ENCODE measurements at regions not wholly inside any gene's neighbourhood (a gene's known extent, or its start where the extent isn't known, plus 50 kb on each side); places are given as distances from the start of the nearest gene placed in this dataset.
"Not testable (repeated sequence)": the region's sequence is repeated elsewhere in the genome, so short reads cannot be mapped to it uniquely, and the experiment has no call there.

DNA sequence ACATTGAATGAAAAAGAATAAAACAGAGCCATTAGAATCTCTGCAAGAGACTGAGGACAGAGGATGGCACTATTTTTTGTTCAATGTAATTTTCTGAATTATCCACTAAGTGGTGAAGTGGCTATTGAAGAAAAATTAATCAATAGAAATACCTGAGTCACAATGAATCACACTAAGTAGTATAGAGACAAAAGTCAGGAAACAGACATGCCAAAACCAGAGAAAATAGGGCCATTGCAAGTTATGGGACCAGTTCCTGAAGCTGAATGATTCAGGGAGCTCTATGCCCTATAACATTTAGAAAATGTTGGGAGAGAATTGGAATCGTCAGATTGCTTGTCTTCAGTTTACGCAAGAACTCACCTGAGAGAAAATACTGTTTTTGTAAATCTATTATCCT lies 1103.2 kb upstream of the ALCAM start:
- FAIRE-seq, result no peak
- no peak for DNase-seq (ENCODE audit: low spot score in 2 of 2)

DNA sequence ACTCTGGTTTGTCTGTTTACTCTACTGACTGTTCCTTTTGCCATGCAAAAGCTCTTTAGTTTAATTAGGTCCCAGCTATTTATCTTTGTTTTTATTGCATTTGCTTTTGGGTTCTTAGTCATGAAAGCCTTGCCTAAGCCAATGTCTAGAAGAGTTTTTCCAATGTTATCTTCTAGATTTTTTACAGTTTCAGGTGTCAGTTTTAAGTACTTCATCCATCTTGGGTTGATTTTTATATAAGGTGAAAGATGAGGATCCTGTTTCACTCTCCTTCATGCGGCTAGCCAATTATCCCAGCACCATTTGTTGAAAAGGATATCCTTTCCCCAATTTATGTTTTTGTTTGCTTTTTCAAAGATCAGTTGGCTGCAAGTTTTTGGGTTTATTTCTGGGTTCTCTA lies 1100.5 kb upstream of the ALCAM start:
- DNase-seq (ENCODE audit: low spot score in 2 of 2); FAIRE-seq: not testable (repeated sequence)

DNA sequence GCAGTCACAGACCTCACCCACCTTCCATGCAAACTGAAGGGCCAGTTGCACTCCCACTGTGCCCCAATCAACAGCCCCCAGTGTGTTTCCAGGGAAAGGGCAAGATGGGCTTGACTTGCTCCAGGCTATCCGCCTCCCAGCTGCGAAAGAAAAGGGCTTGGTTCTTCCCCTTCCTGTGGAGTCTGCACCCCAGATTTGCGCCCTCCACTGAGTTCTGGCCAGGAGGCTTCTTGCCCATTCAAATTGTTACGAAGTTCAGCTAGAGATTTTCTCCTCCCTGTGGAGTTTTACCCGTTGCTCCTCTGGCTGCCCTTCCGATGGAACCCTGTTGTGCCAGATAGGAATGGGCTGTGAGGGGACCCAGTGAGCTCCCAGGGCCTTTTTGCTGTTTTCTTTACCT lies 1096.9 kb upstream of the ALCAM start:
- no peak for FAIRE-seq
- DNase-seq (ENCODE audit: low spot score in 2 of 2), result no peak

DNA sequence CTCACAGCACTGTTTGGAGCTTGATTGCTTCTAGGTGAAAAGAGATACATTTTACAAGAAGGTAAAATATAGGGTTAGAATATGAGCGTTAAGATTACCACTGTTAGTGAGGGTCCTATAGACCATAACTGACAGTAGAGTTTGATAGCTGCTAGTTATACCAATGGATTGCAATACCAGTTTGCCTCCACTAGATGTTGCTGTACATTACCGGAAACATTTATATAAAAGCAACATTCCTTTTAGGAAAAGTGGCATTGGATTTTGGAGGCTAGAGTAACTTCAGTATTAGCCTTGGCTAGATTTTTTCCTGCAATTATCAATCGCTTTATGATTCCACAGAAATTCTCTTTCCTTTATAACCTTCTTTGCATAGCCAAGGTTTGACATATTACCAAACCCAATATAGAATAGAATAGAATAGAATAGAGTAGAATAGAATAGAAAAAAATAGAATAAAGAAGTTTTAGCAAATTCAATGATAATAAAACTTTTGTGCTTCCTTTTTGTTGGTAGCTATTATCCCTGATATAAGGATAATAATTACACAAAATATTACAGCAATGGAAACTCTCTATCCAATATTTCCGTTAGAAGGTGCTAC lies 1093.6 kb upstream of the ALCAM start:
- FAIRE-seq (peak; percentile 62), DNase-seq (ENCODE audit: low spot score in 2 of 2) (peak in 1 of 2 donors; percentile 4)

DNA sequence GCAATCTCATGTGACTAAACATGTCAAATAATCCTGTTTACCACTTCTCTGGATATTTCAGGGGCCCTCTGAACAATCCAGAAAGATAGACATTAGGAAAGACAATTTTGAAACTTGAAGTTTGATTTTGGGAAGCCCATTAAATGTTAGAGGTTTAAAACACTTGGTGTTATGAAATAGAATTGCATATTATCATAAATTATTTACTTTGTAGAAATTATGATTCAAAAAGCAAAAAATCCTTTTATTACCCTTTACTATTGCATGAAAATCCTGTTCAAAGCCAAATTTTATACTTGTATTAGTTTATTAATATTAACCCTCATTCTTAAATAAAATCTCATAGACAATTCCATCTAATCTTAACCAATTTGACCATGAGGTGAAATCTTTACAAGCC lies 1091.5 kb upstream of the ALCAM start:
- no peak for FAIRE-seq
- no peak for DNase-seq (ENCODE audit: low spot score in 2 of 2)

DNA sequence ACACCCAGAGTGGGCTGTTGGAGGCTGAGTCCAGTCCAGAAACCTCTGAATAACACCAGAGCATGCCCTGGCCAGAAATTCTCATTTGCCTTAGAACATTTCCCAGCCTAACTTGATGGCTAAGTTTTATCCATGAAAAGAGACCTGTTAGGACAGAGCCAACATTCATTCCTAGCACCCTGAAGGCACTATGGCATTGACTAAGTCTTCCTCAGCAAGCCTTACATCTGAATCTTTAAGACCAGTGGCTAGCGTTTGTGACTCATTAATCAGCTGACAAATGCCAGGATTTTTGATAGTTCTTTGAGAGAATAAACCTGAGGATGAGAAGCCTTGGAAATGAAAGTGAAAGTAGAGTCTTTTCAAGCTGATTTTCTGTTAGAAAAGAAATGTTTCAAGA lies 1087.1 kb upstream of the ALCAM start:
- FAIRE-seq, result no peak
- DNase-seq (ENCODE audit: low spot score in 2 of 2), result no peak

DNA sequence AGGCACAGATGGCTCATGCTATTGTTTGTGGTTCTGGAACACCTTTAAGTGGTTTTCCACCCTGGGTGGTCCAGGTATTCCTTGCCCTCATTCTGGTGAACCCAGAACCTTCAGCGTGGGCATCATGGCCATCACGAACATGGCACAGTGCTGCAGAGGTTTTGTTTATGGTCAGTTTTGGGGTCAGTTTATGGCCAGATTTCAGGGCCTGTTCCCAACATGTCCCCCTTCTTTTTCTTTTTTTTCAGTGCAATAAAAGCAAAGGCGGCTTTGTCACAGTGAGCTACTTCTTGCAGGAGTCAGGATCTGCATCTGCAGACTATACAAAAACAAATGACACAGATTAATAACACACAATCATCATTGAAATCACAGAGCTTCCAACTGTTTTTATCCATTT lies 1085.0 kb upstream of the ALCAM start:
- DNase-seq (ENCODE audit: low spot score in 2 of 2) (no peak), FAIRE-seq (no peak)

DNA sequence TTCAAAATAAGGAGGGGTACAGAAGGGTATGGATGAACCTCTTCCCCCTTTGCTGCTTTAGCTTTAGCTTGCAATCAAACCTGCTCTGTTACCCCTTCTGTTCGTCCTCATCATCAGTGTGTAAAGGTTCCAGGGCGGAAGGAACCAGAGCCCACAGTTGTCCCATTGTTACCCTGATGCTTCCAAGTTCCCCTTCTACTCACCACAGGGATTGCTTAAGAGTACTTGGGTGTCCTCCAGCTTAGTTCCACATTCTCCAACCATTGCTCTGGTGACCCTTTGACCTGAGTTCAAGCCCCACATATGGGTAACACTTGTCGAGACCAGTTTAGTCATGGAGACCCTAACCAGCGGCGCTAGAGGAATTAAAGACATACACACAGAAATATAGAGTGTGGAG lies 1080.1 kb upstream of the ALCAM start:
- FAIRE-seq, result no peak
- DNase-seq (ENCODE audit: low spot score in 2 of 2), result no peak

DNA sequence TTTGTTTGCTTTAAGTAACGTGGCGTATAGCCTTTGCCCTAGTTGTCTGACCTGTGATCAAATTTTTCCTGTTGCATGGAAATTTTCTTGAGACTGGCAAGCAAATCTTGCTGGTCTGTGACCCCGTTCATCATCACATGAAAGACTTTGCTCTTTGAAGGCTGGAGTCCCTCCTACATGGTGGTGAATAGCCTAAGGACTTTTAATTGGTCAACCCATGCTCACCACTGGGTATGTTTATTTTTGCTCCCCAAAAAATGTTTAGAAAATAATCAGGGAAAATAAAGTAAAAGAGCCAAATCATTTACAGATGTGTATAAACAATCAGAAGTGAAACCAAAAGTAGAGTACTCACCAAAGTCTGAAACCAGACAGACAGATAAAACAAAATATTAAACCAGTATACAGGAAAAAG lies 1075.3 kb upstream of the ALCAM start:
- DNase-seq (ENCODE audit: low spot score in 2 of 2), result no peak
- FAIRE-seq, result no peak

DNA sequence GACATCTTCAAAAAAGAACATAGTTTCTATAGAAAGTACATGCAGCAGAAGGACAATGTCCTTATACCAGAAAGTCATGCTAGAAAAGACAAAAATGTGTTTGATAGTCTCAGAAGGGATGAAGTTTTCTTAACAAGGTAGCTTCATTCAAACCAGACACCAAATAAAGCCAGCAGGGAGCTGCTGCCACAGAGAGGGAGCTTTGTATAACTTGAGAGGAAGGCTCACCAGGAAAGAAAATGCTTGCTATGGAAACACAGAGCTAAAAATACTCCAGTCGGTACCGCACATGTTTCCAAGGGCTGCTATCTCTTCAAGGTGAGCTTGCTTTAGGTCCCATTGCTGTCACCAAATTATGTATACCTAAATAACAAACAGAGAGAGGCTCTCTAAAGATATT lies 1074.8 kb upstream of the ALCAM start:
- DNase-seq (ENCODE audit: low spot score in 2 of 2) (no peak), FAIRE-seq (no peak)

DNA sequence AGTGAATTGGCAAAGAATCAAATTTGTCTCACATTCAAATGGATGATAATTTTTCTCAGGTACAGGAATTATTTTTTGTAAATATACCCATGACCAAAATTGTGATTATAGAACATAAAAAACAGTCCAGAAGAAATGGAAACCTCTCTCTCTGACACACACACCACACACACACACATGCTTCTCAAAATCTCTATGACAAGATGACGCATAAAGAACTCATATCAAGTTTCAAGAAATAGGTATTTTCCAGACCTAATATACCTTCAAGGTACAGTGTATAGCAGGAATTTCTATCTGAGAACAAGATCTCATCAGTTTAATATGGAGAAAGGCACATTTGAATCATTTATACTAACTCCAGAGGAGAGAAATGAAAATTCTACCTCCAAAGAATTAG lies 1069.1 kb upstream of the ALCAM start:
- FAIRE-seq (no peak), DNase-seq (ENCODE audit: low spot score in 2 of 2) (no peak)

DNA sequence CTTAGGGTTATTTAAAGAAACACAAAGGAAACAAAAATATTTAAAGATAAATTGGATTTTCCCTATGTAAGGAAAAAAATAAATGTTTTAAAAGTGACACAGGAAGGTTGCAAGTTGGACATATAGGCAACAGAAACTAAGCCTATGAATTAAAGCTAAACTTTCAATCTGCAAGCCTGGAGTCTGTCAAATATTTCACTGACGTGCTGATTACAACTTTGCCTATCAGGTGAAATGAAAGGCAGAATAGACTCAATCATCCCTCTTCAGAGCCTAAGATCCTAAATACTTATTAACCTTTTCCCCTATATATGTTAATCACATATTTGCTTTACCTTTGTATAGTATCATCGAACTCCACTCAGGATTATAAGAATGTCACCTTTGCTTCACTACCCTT lies 1068.0 kb upstream of the ALCAM start:
- DNase-seq (ENCODE audit: low spot score in 2 of 2) (no peak), FAIRE-seq (no peak)

DNA sequence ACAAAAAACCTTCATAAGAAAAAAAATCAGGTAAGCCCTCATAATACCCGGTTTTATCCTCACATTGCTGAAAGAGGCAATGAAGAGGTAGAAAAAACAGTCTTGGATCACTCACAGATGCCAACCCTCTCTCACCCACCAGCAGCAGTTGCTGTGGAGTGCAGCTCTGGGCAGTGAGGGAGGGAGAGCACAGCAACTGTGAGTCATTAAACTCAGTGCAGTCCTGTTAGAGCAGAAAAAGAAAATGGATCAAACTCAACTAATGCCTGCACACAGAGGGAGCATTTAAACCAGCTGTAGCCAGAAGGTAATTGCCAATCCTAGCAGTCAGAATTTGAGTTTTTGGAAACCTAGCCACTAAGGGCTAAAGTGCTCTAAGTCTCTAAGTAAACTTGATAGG lies 1050.6 kb upstream of the ALCAM start:
- FAIRE-seq (no peak), DNase-seq (ENCODE audit: low spot score in 2 of 2) (no peak)

DNA sequence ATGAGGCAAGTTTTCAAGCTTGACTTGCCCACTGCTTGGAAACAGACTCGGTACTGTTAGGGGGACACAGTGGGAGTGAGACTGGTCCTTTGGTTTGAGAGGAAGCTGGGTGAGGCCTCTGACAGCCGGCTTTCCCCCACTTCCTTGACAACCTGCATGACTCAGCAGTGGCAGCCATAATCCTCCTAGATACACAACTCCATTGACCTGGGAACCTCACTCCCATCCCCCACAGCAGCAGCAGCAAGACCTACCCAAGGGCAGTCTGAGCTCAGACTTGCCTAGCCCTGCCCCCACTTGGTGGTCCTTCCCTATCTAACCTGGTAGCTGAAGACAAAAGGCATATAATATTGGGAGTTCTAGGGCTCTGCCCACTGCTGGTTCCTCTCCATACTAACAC lies 1043.5 kb upstream of the ALCAM start:
- DNase-seq (ENCODE audit: low spot score in 2 of 2) (no peak), FAIRE-seq (no peak)

DNA sequence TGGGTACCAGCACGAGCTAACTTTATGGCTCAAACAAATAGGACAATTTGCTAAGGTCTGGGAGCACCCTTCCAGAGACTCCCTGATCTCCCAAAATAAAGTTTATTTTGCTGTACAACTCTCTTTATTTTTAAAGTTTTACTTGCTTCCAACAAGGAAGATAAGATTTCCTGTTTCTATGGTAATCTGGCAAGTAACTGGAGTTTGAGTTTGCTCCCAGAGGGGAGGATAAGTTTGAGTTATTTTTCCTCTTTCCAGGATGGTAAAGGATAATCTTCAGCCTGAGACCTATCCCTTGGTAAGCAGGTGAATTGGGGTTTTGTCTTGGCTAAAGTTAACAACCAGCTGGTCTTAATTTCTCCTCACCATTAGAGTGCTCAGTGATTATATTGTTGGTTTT lies 1019.4 kb upstream of the ALCAM start:
- DNase-seq (ENCODE audit: low spot score in 2 of 2) (no peak), FAIRE-seq (no peak)

DNA sequence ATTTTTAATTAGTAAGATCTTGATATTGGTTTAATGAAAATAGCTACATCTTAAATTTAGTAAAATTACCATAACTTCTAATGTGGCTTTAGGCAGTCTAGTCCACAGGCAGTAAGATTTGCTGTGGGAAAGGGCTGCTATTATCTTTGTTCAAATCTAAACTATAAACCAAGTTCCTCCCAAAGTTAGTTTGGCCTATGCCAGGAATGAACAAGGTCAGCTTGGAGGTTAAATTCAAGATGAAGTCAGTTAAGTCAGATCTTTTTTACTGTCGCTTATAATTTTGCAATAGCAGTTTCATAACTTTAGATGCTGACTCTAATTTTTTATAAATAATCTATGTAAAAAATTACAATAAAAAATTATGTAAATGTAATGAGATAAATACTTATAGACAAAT lies 1016.9 kb upstream of the ALCAM start:
- DNase-seq (ENCODE audit: low spot score in 2 of 2) (no peak), FAIRE-seq (no peak)

DNA sequence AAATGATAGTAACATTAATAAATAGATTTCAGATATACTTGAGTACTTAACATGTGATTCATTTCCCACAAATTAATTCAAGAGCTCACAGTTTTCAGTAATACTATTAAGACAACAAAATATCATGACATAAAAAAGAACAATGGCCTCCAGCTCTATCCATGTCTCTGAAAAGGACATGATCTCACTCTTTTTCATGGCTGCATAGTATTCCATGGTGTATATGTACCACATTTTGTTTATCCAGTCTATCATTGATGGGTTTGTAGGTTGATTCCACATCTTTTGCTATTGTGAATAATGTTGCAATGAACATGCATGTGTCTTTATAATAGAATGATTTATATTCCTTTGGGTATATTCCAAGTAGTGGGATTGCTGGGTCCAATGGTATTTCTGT lies 1012.8 kb upstream of the ALCAM start:
- no peak for DNase-seq (ENCODE audit: low spot score in 2 of 2)
- FAIRE-seq, result no peak

DNA sequence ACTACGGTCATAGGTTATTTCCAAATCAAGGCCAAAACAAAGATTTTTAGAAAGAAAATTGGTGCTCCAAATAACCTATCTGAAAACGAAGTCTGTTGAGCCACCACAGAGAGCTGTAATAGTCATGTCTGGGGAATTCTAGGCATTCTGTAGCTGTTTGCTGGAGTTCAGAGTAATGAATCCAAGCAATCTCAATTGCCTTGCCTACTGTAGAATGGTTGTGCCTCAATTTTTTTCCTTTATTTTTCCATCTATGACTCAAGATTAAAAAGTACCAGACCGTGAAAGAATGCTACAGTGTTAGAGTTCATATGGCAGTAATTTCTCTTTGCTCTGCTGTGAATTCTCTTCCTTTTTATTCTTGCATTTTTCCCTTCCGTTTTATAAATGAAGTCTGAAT lies 1007.2 kb upstream of the ALCAM start:
- DNase-seq (ENCODE audit: low spot score in 2 of 2) (no peak), FAIRE-seq (no peak)

DNA sequence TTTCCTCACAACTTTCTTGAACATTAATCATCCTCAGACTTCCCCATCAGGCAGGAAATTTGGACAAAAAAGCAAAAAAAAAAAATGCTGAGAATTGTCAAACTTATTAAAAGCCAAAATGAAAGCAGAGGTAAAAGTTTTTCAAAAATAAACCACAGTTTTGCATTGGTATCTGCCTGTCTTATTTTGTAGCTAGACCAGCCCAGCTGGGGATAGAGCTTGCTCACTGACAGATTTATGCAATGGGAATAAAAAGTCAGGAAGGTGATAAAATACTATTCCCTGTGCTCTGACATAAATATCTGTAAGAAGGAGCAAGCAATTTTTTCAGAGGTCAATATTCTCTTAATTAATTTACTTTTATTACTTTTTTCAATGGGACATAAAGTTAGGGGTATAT lies 1006.7 kb upstream of the ALCAM start:
- DNase-seq (ENCODE audit: low spot score in 2 of 2) (no peak), FAIRE-seq (no peak)

DNA sequence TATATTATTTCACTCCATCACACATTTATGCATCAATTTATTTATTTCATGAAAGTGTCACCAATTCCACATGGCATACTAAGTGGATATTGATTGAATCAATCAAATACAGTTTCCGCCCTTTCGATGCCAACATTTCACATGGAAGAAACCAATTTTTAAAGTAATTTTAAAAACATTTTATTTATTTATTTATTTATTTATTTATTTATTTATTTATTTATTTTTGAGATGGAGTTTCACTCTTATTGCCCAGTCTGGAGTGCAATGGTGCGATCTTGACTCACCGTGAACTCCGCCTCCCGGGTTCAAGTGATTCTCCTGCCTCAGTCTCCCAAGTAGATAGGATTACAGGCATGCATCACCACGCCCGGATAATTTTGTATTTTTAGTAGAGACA lies 1005.0 kb upstream of the ALCAM start:
- DNase-seq (ENCODE audit: low spot score in 2 of 2); FAIRE-seq: not testable (repeated sequence)

DNA sequence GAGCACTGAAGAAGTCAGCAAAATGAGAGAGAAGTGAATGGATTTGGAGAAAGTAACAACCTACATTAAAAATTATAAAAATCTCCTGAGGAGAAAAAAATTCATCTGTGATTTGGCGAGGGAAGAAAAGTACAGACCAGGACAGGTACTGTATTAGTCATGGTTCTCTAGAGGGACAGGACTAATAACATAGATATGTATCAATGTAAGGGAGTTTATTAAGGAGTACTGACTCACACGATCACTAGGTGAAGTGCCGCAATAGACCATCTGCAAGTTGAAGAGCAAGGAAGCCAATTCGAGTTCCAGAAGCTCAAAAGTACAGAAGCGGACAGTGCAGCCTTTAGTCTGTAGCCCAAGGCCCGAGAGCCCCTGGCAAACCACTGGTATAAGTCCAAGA lies 1004.4 kb upstream of the ALCAM start:
- DNase-seq (ENCODE audit: low spot score in 2 of 2), result no peak
- FAIRE-seq, result no peak

DNA sequence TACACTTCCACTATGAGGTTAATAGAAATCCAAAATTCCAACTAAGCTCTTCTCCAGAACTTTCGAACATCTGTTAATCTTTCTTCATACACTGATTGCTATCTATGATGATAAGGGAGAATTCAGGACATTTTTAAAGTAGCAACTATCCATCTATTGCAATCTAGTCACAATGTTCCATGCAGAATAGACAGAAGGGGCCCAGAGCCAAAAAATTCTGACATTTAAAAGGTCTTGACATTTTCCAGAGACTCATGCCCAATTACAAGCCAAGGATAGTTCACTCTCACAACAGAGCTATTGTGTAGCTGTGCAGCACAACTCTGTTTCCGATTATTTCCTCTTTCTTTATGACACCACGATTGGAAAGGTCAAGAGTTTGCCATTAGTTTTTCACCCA lies 999.7 kb upstream of the ALCAM start:
- FAIRE-seq, result no peak
- no peak for DNase-seq (ENCODE audit: low spot score in 2 of 2)

DNA sequence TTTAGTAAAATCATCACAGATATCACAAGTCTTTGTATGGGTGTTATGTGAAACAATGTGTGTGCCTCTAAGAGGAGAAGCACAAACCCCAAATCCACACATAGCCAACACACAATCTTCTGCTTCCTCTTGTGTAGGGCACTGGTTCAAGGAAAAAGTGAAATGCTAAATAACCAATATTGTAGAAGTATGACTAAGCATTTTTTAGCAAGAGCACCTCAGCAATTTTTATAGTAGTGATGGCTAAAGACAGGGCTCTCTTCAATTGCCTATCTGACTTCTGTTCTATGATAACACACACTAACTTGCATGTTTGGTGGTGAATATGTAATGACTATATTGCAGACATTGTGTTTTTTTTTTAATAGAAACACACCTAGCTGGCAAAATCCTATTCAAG lies 997.9 kb upstream of the ALCAM start:
- DNase-seq (ENCODE audit: low spot score in 2 of 2), result no peak
- FAIRE-seq, result no peak
